HCEC 1CT (cell line): ENCODE measurements at regions not wholly inside any gene's neighbourhood (a gene's known extent, or its start where the extent isn't known, plus 50 kb on each side); places are given as distances from the start of the nearest gene placed in this dataset.

Experiments
- DNase-seq: peaks from one replicate; pipeline ENCODE4 v3.0.0-alpha.2; 2017

DNA sequence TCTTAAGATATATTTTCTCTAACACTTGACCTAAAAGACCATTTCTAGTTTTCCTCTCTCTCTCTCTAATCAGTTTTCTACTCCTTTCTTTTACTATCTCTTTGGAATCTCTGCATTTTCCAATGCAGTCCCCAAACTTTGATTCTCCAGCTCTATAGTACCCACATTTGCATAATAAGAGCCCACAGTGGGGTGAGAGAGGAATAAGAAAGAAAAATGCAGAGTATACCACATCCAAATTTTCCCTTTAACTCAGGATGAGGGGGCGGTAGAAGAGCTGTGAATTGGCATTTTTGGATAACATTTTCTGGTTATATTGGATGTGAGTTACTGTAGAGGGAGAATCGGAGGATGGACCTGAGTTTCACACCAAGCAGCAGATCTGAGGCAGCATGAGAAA is 74.4 kb upstream of the SOD3 start:
- DNase-seq = no peak

DNA sequence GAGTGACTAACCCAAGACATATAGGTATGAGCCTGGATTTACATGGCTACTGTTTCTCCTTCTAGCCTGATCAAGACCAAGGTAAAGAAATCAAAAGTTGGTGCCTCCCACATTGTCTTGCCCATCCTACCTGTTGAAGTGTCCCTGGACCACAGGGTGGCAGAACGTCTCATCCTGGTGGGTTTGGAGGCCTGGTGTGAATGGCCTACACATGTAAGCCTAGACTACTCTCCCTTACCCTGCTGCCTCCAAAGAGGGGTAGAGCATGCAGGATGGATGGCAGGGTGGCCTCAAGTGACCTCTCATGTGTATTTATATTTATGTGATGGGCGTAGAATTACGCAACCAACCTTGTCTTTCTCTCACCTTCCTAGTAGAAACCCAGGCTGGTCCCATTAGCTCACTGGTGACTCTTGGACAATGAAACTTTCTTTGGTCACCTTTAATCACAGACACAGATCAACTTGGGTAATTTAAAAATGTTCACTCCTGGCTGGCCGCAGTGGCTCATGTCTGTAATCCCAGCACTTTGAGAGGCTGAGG is 73.3 kb upstream of the SOD3 start:
- no peak for DNase-seq

DNA sequence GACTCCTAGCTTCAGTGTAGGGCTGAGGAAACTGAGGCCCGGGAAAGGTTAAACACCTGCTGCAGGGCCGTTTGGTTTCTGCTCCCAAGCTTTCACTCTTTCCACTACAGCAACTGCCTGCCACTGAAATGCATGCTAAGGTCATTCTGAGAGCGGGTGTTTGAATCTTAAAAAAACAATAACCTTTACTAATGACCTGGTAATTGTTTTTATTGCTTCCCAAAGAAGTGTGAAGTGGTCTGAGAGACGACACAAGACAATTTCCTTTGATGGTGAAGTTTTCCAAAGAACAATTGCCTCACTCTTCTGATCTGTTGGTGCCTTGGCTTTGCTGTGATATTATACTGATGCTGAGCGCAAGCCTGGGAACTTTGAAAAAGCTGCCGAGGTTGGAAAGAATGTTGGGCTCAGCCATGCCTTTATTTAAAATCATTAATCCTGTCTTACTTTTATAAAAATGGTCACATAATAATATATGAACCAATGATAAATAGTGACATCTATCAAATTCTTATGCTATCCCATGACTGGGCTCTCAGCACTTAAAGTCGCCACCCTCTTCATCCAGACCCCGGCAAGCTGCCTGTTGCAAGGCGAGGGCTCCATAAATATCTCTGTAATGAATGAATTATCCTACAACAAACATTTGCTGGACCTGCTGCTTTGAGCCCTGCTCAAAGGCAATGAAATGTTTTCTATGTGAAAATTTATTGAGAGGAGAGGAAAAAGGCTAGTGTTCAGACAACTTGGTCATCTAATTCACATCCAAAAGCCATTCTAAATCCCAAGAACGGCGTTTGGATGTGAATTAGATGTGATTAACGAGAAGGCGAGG is 67.8 kb upstream of the SOD3 start:
- DNase-seq = no peak

DNA sequence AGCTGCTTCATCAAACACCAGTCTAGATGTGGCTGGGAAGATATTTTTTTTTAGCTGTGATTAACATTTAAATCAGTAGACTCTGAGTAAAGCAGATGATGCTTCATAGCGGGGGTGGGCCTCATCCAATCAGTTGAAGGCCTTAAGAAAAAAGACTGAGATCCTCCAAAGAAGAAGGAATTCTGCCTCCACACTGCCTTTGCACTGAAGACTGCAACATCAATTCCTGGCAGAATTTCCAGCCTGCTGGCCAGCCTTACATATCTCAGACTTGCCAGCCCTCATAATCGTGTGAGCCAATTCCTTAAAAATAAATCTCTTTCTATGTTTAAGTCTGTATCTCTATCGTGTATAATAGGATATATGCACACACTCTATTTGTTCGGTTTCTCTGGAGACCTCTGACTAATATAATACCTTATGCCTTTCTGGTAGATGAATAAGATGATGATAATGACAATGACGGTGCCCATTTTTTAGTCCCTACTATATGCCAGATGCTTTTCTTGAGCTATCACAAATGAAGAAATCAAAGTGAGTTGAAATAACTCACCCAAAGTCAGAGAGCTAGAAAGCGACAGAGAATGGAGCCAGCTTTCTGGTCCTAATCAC is 66.1 kb upstream of the SOD3 start:
- DNase-seq = no peak

DNA sequence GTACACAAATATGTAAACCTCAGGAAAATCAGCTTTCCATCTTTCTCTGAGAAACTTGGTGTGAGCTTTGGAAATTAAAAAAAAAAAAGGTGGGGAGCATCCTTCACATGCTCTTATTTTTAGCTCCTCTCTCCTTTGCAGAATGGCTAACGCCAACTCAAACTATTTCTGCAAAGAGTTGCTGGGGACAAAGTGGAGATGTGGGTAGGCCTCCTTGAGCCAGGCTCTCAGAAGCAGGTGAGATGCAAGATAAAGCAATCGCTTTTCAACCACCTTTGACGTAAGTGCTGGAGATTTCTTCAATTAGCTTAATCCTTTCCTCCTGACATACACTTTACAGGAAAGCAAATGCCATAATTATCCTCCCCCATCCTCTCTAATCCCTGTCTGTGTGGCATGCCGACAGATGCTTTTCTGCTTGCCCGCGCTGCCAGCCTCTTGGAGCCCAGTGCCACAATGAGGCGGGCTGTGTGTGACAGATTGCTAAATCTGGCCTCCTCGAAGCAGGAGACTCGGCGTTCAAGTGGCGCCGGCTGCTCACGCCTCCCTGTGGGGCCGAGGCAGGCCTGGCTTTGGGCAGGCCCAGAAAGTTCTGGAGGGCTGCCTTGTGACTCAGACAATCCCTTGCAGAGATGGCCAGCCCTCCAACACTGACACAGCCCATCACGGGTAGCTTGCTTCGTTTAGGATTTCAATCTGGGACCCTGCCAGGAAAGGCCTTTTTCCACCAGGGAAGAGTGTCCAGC is 64.9 kb upstream of the SOD3 start:
- DNase-seq = peak; percentile 41

DNA sequence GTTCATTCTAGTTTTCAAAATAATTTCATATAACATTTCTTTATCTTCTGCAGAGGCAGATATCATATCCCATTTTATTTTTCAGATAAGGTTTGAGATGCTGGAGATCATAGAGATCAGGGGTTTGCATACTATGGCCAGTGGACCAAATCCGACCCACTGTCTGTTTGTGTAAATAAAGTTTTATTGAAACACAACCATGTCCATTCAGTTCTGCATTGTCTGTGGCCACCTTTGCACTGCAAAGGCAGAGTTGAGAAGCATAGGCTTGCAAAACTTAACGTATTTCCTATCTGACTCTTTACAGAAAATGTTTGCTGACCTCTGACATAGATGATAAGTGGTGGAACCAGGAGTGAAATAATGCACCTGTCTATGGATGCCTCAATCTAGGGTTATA is 63.9 kb upstream of the SOD3 start:
- no peak for DNase-seq

DNA sequence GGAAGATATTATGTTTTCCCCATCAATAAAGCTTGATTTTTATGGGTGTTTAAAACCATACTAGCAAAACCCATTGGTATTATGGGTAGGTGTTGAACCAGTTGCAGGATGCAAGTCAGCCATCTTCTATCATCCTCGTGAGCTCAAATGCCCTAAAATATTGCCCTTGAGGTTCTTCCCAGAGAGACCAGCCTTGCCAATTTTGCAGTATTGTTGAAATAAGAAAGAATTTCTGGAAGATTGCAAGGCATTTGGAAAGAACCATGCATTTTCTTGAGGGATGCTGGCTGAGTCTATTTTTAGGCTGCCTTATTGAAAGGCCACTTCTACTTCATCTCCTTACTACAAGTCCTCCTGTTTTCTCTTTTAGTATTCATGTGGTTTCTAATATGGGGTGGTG is 60.9 kb upstream of the SOD3 start:
- no peak for DNase-seq

DNA sequence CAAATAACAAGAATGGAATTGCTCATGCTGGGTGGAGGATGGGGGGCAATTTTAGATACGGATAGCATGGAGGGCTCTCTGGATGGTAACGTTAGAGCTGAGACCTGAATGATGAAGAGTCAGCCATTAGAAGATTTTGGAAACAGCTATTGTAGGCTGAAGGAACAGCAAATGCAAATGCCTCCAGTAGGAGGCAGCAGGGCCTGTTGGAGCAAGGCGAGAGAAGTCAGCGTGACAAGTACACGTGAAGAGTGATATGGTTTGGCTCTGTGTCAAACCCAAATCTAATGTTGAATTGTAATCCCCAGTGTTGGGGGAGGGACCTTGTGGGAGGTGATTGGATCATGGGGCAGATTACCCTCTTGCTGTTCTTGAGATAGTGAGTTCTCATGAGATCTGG is 59.3 kb upstream of the SOD3 start:
- no peak for DNase-seq

DNA sequence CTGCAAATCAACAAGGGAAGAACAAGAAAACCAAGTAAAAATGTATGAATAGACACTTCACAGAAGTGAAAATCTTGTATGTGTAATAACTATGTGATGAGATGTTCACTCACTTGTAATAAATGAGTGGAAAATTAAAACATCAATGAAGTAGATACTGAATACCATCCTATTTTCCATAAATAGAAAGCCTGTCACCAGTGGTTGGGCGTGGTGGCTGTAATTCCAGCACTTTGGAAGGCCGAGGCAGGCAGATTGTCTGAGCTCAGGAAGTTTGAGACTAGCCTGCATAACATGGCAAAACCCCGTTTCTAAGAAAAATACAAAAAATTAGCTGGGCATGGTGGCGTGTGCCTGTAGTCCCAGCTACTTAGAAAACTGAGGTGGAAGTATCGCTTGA is 53.5 kb upstream of the SOD3 start:
- DNase-seq = no peak

DNA sequence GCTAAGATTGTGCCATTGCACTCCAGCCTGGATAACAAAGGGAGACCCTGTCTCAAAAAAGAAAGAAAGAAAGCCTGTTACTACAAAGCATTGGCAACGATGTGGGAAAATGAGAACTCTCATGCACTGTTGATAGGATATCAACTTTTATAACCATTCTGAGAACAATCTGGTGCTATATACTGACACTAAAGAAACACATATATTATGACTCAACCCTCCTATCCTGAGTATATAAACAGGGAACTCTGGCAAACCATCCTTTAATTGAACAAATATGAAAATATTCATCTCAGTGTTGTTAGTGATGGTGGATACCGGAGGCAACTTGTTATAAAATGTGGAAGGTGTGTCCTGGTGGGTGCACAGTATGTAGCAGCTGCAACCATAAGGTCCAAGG is 53.0 kb upstream of the SOD3 start:
- DNase-seq = no peak

DNA sequence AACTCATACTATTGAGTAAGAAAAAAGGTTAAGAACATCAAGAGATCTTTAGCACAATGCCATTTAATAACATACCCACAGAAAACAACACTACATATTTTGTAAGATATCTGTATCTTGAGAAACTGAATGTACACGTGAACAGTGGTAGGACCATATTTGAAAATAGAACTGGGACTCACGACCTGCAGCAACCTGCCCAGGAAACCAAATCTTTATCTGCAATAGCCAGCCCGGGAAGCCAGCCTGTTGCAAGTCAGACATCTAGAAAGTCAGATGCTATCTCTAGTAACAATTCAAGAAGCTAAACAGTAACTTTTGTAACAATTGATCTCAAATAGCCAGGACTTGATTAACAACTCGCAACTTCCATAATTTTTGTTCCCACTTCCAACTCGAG is 52.6 kb upstream of the SOD3 start:
- no peak for DNase-seq

DNA sequence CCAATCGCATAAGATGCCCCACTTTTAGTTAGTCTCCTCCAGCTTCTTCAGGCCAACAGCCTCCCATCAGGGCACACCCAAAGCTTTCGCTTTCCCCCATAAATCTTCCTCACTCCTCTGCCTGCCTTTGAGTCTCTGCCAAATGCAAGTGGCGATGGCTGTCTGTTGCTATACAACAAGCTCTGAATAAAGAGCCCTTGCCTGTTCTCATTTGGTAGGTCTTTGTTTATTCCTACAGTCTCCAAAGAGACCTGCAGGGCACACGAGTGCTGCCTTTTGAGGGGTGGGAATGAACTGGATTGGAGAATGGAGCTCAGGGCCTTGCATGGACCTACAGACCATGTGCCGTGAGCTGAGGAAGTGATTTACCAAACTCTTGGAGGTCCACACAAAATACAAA is 52.2 kb upstream of the SOD3 start:
- no peak for DNase-seq

DNA sequence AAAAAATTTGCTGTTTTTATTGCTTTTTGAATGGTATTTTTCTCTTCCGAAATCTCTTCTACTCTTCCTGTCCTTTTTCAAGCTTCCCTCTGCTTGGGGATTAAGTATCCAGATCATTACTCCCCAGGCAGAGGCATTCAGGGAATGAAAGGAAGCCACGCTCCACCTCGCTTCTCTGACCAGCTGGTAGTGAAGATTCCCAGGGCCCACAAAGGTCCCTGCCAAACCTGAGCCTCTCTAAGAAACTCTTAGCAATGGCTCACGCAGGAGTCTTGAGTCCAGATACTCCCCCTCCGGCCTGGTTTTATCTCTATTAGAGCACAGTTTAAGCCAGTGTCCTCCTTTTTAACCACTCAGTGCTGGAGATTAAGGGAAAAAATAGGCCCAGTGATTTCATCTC is 51.4 kb upstream of the SOD3 start:
- DNase-seq = no peak

DNA sequence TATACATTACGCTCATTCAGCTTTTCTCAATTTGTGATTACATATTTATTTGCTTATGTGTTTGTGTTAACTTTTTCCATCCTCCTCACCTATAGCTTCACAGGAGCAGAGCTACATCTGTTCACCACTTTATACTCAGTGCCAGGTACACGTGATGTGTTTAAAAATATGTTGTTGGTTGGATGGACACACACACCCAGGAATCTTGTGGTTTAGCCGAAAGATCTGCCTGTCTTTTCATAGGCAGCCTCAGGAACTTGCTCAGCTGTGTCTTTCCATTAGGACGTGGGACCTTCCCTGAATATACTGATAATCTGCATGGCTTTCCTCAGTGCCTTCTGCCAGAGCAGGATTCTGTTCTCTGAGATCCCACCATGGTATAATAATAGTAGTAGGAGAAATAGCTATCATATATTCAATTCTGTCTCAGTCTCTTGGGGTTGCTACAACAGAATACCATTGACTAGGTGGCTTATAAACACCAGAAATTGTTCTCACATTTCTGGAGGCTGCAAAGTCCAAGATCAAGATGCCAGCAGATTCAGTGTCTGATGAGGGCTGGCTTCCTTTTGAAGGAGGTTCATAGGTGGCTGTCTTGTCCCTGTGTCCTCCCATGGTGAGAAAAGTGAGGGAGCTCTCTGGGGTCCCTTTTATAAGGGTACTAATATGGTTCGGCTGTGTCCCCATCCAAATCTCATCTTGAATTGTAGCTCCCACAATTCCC is 50.0 kb upstream of the SOD3 start:
- DNase-seq = no peak
